ENCODE measurements at regions not wholly inside any gene's neighbourhood (a gene's known extent, or its start where the extent isn't known, plus 50 kb on each side); places are given as distances from the start of the nearest gene placed in this dataset.

- Histone ChIP-seq H3K27ac (no peak overlapping the region), H3K4me3 (replicated peaks in 1 of 3) (no peak overlapping the region), H3K4me1 (no peaks in the 10 kb centered on the region), H3K9me3 (no peaks in the 10 kb centered on the region), H3K36me3 (no peaks in the 10 kb centered on the region), H3K27me3 (no peaks in the 10 kb centered on the region)
- DNase-seq: no peak
- 95 to 96% methylated on average over 2 of the region's 2 CpGs for WGBS, 2 donors
- intact Hi-C loops (cut with DNase I): no loop called here
- TF ChIP-seq CTCF (IDR thresholded peaks at IDR 0.05) (no peak), POLR2A (IDR thresholded peaks at IDR 0.05) (no peak)
Measured at GRCh38 chr10:8889538-8889937, 835.0 kb downstream of the GATA3 start.

GRCh38 chr10:8893102-8893501 is 838.6 kb downstream of the GATA3 start:
- no peaks in the 10 kb centered on the region for H3K36me3 ChIP-seq
- no peaks in the 10 kb centered on the region for H3K9me3 ChIP-seq
- no peak for DNase-seq
- H3K27me3 ChIP-seq: no peaks in the 10 kb centered on the region
- 91 to 96% methylated on average over 3 of the region's 3 CpGs for WGBS, 2 donors
- no peak overlapping the region for H3K27ac ChIP-seq
- no peaks in the 10 kb centered on the region for H3K4me1 ChIP-seq
- intact Hi-C loops (cut with DNase I): no loop called here
- no peak overlapping the region for H3K4me3 ChIP-seq (replicated peaks in 1 of 3)
- TF ChIP-seq CTCF (IDR thresholded peaks at IDR 0.05) (no peak), POLR2A (IDR thresholded peaks at IDR 0.05) (no peak)

- Histone ChIP-seq H3K9me3 (no peaks in the 10 kb centered on the region), H3K27ac (no peak overlapping the region), H3K4me3 (replicated peaks in 1 of 3) (no peak overlapping the region), H3K27me3 (no peaks in the 10 kb centered on the region), H3K36me3 (no peaks in the 10 kb centered on the region), H3K4me1 (no peaks in the 10 kb centered on the region)
- TF ChIP-seq POLR2A (IDR thresholded peaks at IDR 0.05) (no peak), CTCF (IDR thresholded peaks at IDR 0.05) (no peak)
- intact Hi-C loops (cut with DNase I): no loop called here
- WGBS, 2 donors: 84 to 87% methylated on average over 4 of the region's 4 CpGs
- no peak for DNase-seq
Measured at GRCh38 chr10:8894148-8894547, 839.7 kb downstream of the GATA3 start.

GRCh38 chr10:8897769-8898168 is 843.3 kb downstream of the GATA3 start:
- no peak for TF ChIP-seq POLR2A (IDR thresholded peaks at IDR 0.05)
- TF ChIP-seq CTCF (IDR thresholded peaks at IDR 0.05): no peak
- H3K27ac ChIP-seq: no peak overlapping the region
- intact Hi-C loops (cut with DNase I): no loop called here

GRCh38 chr10:8898745-8899330 is 844.4 kb downstream of the GATA3 start:
- 87 to 90% methylated on average over 2 of the region's 2 CpGs for WGBS, 2 donors
- TF ChIP-seq POLR2A (IDR thresholded peaks at IDR 0.05) (no peak), CTCF (IDR thresholded peaks at IDR 0.05) (no peak)
- Histone ChIP-seq H3K9me3 (no peaks in the 10 kb centered on the region), H3K27ac (no peak overlapping the region), H3K4me3 (replicated peaks in 1 of 3) (no peak overlapping the region), H3K4me1 (no peaks in the 10 kb centered on the region), H3K27me3 (no peaks in the 10 kb centered on the region), H3K36me3 (no peaks in the 10 kb centered on the region)
- DNase-seq: no peak
- intact Hi-C loops (cut with DNase I): no loop called here

More at GRCh38 chr10:8897769-8898168, 843.3 kb downstream of the GATA3 start:
- Histone ChIP-seq H3K27me3 (no peaks in the 10 kb centered on the region), H3K9me3 (no peaks in the 10 kb centered on the region), H3K4me1 (no peaks in the 10 kb centered on the region), H3K36me3 (no peaks in the 10 kb centered on the region), H3K4me3 (replicated peaks in 1 of 3) (no peak overlapping the region)
- no peak for DNase-seq
- WGBS, 2 donors: 76 to 90% methylated on average over 5 of the region's 5 CpGs

Measured in thyroid gland (tissue), 4 donors.